ENCODE measurements at regions not wholly inside any gene's neighbourhood (a gene's known extent, or its start where the extent isn't known, plus 50 kb on each side); places are given as distances from the start of the nearest gene placed in this dataset.
"Not testable (repeated sequence)": the region's sequence is repeated elsewhere in the genome, so short reads cannot be mapped to it uniquely, and the experiment has no call there.

DNA sequence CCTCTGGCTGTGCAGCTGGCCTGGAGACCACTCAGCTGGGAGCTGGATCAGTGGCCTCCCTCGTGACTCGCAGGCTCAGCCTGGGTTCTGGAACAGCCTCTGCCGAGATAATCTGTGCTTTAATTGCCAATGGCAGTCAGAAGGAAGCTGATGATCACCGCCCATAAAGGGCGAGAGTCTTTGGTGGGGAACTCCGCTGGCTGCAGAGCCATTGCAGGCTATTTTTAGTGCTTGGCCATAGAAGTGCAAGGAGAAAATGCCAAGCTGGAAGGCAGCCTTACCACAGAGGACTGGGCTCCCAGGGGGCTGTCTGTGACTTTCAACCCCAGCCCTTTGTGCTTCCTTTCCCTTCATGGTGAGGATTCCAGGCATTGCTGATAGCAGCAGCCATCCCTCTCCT lies 62.2 kb upstream of the TENM4 start:
- no peak for DNase-seq

DNA sequence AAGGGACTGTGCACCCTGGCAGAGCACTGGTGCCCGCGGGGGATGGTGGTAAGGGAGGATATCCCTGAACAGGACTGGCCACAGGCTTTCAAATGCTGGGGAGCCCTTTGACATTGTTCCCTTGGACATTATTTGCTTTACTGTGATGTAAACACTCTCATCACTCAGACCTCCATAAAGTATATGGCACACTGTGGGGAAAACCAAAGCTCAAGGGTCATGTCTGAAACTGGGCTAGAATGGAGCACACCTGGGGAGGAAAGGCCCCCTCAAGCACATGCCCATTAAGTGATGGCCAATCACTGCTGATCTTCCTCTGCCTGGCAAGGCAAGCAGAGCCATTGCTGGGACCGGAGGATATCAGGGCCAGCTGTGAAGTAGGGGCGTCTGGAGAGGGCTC lies 60.9 kb upstream of the TENM4 start:
- DNase-seq: no peak

DNA sequence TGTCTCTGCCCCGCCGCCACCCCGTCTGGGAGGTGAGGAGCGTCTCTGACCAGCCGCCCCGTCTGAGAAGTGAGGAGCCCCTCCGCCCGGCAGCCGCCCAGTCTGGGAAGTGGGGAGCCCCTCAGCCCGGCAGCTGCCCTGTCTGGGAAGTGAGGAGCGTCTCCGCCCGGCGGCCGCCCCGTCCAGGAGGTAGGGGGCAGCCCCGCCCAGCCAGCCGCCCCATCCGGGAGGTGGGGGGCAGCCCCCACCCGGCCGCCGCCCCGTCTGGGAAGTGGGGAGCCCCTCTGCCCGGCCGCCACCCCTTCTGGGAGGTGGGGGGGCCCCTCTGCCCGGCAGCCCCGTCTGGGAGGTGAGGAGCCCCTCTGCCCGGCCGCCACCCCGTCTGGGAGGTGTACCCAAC lies 59.1 kb upstream of the TENM4 start:
- not testable (repeated sequence) for DNase-seq

GRCh38 chr11:79498667-79499066 lies 57.8 kb upstream of the TENM4 start:
- DNase-seq: no peak

- peak; percentile 12 for DNase-seq
These were observed 52.8 kb upstream of the TENM4 start for GRCh38 chr11:79493555-79494171.

- no peak for DNase-seq
These were observed 51.2 kb upstream of the TENM4 start for GRCh38 chr11:79492008-79492407.
